ENCODE measurements at regions not wholly inside any gene's neighbourhood (a gene's known extent, or its start where the extent isn't known, plus 50 kb on each side); places are given as distances from the start of the nearest gene placed in this dataset.

- ATAC-seq = no peak
- TF ChIP-seq ESRRG (CRISPR knock-in tag; IDR thresholded peaks at IDR 0.05) (no peak), ZC3H10 (CRISPR knock-in tag; IDR thresholded peaks at IDR 0.05) (no peak), ZNF8 (CRISPR knock-in tag; IDR thresholded peaks at IDR 0.05) (no peak), BACH2 (CRISPR knock-in tag; IDR thresholded peaks at IDR 0.05; ENCODE audit: borderline replicate concordance) (no peak), ZFP3 (CRISPR knock-in tag; IDR thresholded peaks at IDR 0.05) (no peak), GLIS3 (CRISPR knock-in tag; IDR thresholded peaks at IDR 0.05) (no peak)
- TF ChIP-seq, protein P1, sequence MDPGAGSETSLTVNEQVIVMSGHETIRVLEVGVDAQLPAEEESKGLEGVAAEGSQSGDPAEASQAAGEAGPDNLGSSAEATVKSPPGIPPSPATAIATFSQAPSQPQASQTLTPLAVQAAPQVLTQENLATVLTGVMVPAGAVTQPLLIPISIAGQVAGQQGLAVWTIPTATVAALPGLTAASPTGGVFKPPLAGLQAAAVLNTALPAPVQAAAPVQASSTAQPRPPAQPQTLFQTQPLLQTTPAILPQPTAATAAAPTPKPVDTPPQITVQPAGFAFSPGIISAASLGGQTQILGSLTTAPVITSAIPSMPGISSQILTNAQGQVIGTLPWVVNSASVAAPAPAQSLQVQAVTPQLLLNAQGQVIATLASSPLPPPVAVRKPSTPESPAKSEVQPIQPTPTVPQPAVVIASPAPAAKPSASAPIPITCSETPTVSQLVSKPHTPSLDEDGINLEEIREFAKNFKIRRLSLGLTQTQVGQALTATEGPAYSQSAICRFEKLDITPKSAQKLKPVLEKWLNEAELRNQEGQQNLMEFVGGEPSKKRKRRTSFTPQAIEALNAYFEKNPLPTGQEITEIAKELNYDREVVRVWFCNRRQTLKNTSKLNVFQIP (CRISPR knock-in tag; IDR thresholded peaks at IDR 0.05; ENCODE audit: borderline replicate concordance, low read depth) = no peak
Measured at GRCh38 chr16:82560805-82561325, 65.9 kb upstream of the CDH13 start.

- TF ChIP-seq OSR1 (CRISPR knock-in tag; IDR thresholded peaks at IDR 0.05) = no peak
- ATAC-seq = no peak
Measured at GRCh38 chr16:82544378-82545160, 82.2 kb upstream of the CDH13 start.

- no peak for ATAC-seq
- TF ChIP-seq ZC3H10 (CRISPR knock-in tag; IDR thresholded peaks at IDR 0.05) = no peak
- TF ChIP-seq TOX (CRISPR knock-in tag; IDR thresholded peaks at IDR 0.05; ENCODE audit: borderline replicate concordance) = no peak
- TF ChIP-seq, protein P2, sequence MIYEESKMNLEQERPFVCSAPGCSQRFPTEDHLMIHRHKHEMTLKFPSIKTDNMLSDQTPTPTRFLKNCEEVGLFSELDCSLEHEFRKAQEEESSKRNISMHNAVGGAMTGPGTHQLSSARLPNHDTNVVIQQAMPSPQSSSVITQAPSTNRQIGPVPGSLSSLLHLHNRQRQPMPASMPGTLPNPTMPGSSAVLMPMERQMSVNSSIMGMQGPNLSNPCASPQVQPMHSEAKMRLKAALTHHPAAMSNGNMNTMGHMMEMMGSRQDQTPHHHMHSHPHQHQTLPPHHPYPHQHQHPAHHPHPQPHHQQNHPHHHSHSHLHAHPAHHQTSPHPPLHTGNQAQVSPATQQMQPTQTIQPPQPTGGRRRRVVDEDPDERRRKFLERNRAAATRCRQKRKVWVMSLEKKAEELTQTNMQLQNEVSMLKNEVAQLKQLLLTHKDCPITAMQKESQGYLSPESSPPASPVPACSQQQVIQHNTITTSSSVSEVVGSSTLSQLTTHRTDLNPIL (CRISPR knock-in tag; IDR thresholded peaks at IDR 0.05; ENCODE audit: low read depth) = no peak
- TF ChIP-seq, protein P3, sequence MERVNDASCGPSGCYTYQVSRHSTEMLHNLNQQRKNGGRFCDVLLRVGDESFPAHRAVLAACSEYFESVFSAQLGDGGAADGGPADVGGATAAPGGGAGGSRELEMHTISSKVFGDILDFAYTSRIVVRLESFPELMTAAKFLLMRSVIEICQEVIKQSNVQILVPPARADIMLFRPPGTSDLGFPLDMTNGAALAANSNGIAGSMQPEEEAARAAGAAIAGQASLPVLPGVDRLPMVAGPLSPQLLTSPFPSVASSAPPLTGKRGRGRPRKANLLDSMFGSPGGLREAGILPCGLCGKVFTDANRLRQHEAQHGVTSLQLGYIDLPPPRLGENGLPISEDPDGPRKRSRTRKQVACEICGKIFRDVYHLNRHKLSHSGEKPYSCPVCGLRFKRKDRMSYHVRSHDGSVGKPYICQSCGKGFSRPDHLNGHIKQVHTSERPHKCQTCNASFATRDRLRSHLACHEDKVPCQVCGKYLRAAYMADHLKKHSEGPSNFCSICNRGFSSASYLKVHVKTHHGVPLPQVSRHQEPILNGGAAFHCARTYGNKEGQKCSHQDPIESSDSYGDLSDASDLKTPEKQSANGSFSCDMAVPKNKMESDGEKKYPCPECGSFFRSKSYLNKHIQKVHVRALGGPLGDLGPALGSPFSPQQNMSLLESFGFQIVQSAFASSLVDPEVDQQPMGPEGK (CRISPR knock-in tag; IDR thresholded peaks at IDR 0.05; ENCODE audit: borderline replicate concordance) = no peak
Measured at GRCh38 chr16:82542714-82543113, 84.1 kb upstream of the CDH13 start.

- ATAC-seq = no peak
- no peak for TF ChIP-seq TCF4 (CRISPR knock-in tag; IDR thresholded peaks at IDR 0.05; ENCODE audit: borderline replicate concordance)
- TF ChIP-seq, protein P2 (CRISPR knock-in tag; IDR thresholded peaks at IDR 0.05; ENCODE audit: low read depth) = no peak
- no peak for TF ChIP-seq SNAI2 (CRISPR knock-in tag; IDR thresholded peaks at IDR 0.05)
- no peak for TF ChIP-seq GLIS3 (CRISPR knock-in tag; IDR thresholded peaks at IDR 0.05)
- no peak for TF ChIP-seq ISL1 (CRISPR knock-in tag; IDR thresholded peaks at IDR 0.05)
- TF ChIP-seq OSR1 (CRISPR knock-in tag; IDR thresholded peaks at IDR 0.05) = no peak
- TF ChIP-seq ZNF70 (CRISPR knock-in tag; IDR thresholded peaks at IDR 0.05) = no peak
- no peak for TF ChIP-seq TSHZ2 (CRISPR knock-in tag; IDR thresholded peaks at IDR 0.05)
- TF ChIP-seq TOX (CRISPR knock-in tag; IDR thresholded peaks at IDR 0.05; ENCODE audit: borderline replicate concordance) = no peak
- TF ChIP-seq, protein P1 (CRISPR knock-in tag; IDR thresholded peaks at IDR 0.05; ENCODE audit: borderline replicate concordance, low read depth) = no peak
- TF ChIP-seq, protein P3 (CRISPR knock-in tag; IDR thresholded peaks at IDR 0.05; ENCODE audit: borderline replicate concordance) = no peak
- no peak for TF ChIP-seq CSDC2 (CRISPR knock-in tag; IDR thresholded peaks at IDR 0.05)
- TF ChIP-seq PPARA (CRISPR knock-in tag; IDR thresholded peaks at IDR 0.05; ENCODE audit: borderline replicate concordance) = no peak
Measured at GRCh38 chr16:82541103-82541502, 85.7 kb upstream of the CDH13 start.

Measured in SK-N-SH treated with all-trans-retinoic acid at 6 μM for 48 hours (cell line).